PC-3 (cell line): ENCODE measurements at regions not wholly inside any gene's neighbourhood (a gene's known extent, or its start where the extent isn't known, plus 50 kb on each side); places are given as distances from the start of the nearest gene placed in this dataset.

Source experiments
- CTCF ChIP-seq: fragments of 300-600 bp; sonication (generic); conservative IDR thresholded peaks from 2 replicates; pipeline ENCODE4 v1.5.1; 2017; ENCODE audit warnings: antibody characterized with exemption, low read depth, mild to moderate bottlenecking, low read length
- EZH2phosphoT487 ChIP-seq: fragments of 300-600 bp; sonication (generic); IDR thresholded peaks from 2 replicates; pipeline ENCODE4 v1.6.1; 2018; ENCODE audit warnings: mild to moderate bottlenecking, antibody characterized with exemption, low read length, borderline replicate concordance

GRCh38 chr2:167750675-167751074 lies 496.7 kb downstream of the STK39 start:
- TF ChIP-seq CTCF = no peak
- TF ChIP-seq EZH2phosphoT487 = no peak
